Peyer's patch (tissue), 4 donors: ENCODE measurements at regions not wholly inside any gene's neighbourhood (a gene's known extent, or its start where the extent isn't known, plus 50 kb on each side); places are given as distances from the start of the nearest gene placed in this dataset.

Experiments
- CTCF ChIP-seq, 6 experiments: fragments of 450-650 bp in 4 of 6; fragments of 200-600 bp in 2 of 6; sonication (generic) in 1 of 6; IDR thresholded peaks; one replicate each; pipeline ENCODE4 v1.5.1; 2017 to 2019; ENCODE audit warnings: antibody characterized with exemption in 6 of 6, mild to moderate bottlenecking in 3 of 6, moderate library complexity in 1 of 6
- POLR2A ChIP-seq, 2 donors: fragments of 450-650 bp; IDR thresholded peaks; one replicate each; pipeline ENCODE4 v1.5.1; 2017; ENCODE audit warnings: antibody characterized with exemption in 2 of 2, mild to moderate bottlenecking in 2 of 2, moderate library complexity in 2 of 2

- TF ChIP-seq POLR2A (IDR thresholded peaks at IDR 0.05) (no peak), CTCF (IDR thresholded peaks at IDR 0.05) (no peak)
Measured at GRCh38 chr12:114140576-114140975, 174.5 kb upstream of the RBM19 start.
